ENCODE measurements at regions not wholly inside any gene's neighbourhood (a gene's known extent, or its start where the extent isn't known, plus 50 kb on each side); places are given as distances from the start of the nearest gene placed in this dataset.

DNA sequence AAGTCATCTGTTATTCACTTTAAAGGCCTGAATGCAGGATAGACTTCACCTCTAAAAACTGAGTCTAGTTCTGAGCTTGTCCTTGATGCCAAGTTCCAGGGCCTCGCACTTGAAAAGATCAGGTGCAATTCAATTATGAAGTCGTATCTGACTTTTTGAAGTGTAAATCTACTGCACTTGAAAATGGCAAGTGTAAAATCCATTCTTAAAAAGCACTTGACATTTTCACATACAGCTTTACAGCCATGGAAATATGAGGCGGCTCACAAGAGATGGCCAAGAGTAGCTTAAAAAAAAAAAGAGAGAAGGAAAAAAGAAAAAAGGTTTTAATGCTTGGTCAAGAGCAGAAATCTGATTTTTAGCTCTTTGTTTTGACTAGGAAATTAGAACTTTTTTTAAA is 172.5 kb downstream of the GXYLT1 start:
- TF ChIP-seq POLR2A (IDR thresholded peaks at IDR 0.05): no peak
- TF ChIP-seq CTCF (IDR thresholded peaks at IDR 0.05): no peak
- TF ChIP-seq POLR2AphosphoS5 (IDR thresholded peaks at IDR 0.05): no peak

All from gastroesophageal sphincter (tissue), 3 donors.